Smooth muscle cell (in vitro differentiated cells): ENCODE measurements at regions not wholly inside any gene's neighbourhood (a gene's known extent, or its start where the extent isn't known, plus 50 kb on each side); places are given as distances from the start of the nearest gene placed in this dataset.

Experiments used
- DNase-seq: peaks from one replicate; lab custom pipeline; 2025; ENCODE audit not compliant: unreplicated experiment; lab: John Stamatoyannopoulos, UW
- H2AFZ ChIP-seq: fragments of 200-600 bp; sonication (generic); 2 replicates; pipeline ENCODE4 v1.6.0; 2016; ENCODE audit warnings: antibody characterized with exemption, low read depth, mild to moderate bottlenecking
- H3F3A ChIP-seq: fragments of 200-600 bp; sonication (generic); 2 replicates; pipeline ENCODE4 v1.6.0; 2017; ENCODE audit warnings: antibody characterized with exemption, low read depth
- H3K27ac ChIP-seq: fragments of 200-600 bp; sonication (generic); 2 replicates; pipeline ENCODE4 v1.5.1; 2016; ENCODE audit warnings: low read depth, mild to moderate bottlenecking
- H3K27me3 ChIP-seq: fragments of 200-600 bp; sonication (generic); 2 replicates; pipeline ENCODE4 v1.6.1; 2016; ENCODE audit warnings: low read depth, mild to moderate bottlenecking
- H3K36me3 ChIP-seq: fragments of 200-600 bp; sonication (generic); 2 replicates; pipeline ENCODE4 v1.5.1; 2016; ENCODE audit warnings: low read depth
- H3K4me1 ChIP-seq: fragments of 200-600 bp; sonication (generic); 2 replicates; pipeline ENCODE4 v1.5.1; 2016; ENCODE audit warnings: low read depth
- H3K4me2 ChIP-seq: fragments of 200-600 bp; sonication (generic); 2 replicates; pipeline ENCODE4 v1.6.0; 2016; ENCODE audit warnings: mild to moderate bottlenecking
- H3K4me3 ChIP-seq: fragments of 200-600 bp; sonication (generic); 2 replicates; pipeline ENCODE4 v1.5.1; 2016; ENCODE audit warnings: mild to moderate bottlenecking
- H3K79me2 ChIP-seq: fragments of 200-600 bp; sonication (generic); 2 replicates; pipeline ENCODE4 v1.6.0; 2016; ENCODE audit warnings: low read depth, mild to moderate bottlenecking
- H3K9ac ChIP-seq: fragments of 200-600 bp; sonication (generic); 2 replicates; pipeline ENCODE4 v1.6.0; 2016; ENCODE audit warnings: low read depth
- H3K9me3 ChIP-seq: fragments of 200-600 bp; sonication (generic); replicated peaks from 2 replicates; pipeline ENCODE4 v1.5.1; 2016; ENCODE audit warnings: low read depth
- H4K20me1 ChIP-seq: fragments of 200-600 bp; sonication (generic); 2 replicates; pipeline ENCODE4 v1.6.0; 2016; ENCODE audit warnings: low read depth
- WGBS: methylation state at CpG from one replicate; pipeline ENCODE4 v1.1.7; 2016; ENCODE audit warnings: low lambda C conversion rate; 5-methylcytosine and 5-hydroxymethylcytosine counted together
- TF ChIP-seq, protein P1 (sequence below): fragments of 200-600 bp; sonication (generic); IDR thresholded peaks from 2 replicates; pipeline ENCODE4 v1.5.1; 2017; ENCODE audit warnings: borderline replicate concordance, mild to moderate bottlenecking, antibody characterized with exemption; ENCODE audit not compliant: insufficient read depth, poor library complexity, severe bottlenecking

DNA sequence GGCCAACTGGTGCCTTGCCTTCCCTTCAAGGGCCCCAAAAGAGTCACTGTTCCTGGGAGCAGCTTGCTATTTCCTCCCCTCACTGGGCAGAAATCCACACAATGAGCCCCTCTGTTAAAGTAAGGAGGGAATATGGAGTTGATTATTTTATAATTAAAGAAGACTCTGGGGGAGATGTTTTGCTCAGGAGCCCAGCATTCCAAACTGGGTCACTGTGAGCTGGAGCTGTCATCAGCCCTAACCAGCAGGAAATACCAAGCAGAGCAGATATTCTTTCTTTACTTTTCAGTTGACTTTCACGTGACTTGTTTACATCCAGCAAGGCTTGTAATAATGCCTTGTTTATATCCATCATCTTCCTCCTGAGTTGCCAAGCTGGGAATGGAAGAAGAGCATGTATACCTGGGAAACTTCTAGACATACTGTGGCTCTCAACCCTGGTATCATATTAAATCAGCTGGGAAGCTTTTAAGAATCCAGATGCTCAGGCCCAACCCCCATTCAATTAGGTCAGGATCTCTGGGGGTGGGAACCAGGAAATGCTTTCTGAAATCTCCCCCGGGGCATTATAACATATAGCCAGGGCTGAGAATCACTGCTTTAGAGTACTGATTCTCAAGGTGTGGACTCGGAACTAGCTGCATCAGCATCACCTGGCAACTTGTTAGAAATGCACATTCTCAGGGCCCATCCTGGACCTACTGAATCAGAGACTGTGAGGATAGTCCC lies 175.6 kb upstream of the MYLIP start:
- Histone ChIP-seq H2AFZ (peak overlapping the region; percentile 8), H3K27me3 (no peaks in the 10 kb centered on the region), H3K9ac (no peak overlapping the region), H3K27ac (no peak overlapping the region), H3K79me2 (no peaks in the 10 kb centered on the region), H3F3A (no peaks in the 10 kb centered on the region), H3K4me3 (no peak overlapping the region), H3K4me2 (peak overlapping the region; percentile 41), H3K36me3 (no peaks in the 10 kb centered on the region), H3K9me3 (no peaks in the 10 kb centered on the region), H3K4me1 (no peaks in the 10 kb centered on the region), H4K20me1 (no peaks in the 10 kb centered on the region)
- TF ChIP-seq, protein P1, sequence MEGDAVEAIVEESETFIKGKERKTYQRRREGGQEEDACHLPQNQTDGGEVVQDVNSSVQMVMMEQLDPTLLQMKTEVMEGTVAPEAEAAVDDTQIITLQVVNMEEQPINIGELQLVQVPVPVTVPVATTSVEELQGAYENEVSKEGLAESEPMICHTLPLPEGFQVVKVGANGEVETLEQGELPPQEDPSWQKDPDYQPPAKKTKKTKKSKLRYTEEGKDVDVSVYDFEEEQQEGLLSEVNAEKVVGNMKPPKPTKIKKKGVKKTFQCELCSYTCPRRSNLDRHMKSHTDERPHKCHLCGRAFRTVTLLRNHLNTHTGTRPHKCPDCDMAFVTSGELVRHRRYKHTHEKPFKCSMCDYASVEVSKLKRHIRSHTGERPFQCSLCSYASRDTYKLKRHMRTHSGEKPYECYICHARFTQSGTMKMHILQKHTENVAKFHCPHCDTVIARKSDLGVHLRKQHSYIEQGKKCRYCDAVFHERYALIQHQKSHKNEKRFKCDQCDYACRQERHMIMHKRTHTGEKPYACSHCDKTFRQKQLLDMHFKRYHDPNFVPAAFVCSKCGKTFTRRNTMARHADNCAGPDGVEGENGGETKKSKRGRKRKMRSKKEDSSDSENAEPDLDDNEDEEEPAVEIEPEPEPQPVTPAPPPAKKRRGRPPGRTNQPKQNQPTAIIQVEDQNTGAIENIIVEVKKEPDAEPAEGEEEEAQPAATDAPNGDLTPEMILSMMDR, result no peak
- no peak for DNase-seq
- 30% methylated on average over 3 of the region's 3 CpGs for WGBS

DNA sequence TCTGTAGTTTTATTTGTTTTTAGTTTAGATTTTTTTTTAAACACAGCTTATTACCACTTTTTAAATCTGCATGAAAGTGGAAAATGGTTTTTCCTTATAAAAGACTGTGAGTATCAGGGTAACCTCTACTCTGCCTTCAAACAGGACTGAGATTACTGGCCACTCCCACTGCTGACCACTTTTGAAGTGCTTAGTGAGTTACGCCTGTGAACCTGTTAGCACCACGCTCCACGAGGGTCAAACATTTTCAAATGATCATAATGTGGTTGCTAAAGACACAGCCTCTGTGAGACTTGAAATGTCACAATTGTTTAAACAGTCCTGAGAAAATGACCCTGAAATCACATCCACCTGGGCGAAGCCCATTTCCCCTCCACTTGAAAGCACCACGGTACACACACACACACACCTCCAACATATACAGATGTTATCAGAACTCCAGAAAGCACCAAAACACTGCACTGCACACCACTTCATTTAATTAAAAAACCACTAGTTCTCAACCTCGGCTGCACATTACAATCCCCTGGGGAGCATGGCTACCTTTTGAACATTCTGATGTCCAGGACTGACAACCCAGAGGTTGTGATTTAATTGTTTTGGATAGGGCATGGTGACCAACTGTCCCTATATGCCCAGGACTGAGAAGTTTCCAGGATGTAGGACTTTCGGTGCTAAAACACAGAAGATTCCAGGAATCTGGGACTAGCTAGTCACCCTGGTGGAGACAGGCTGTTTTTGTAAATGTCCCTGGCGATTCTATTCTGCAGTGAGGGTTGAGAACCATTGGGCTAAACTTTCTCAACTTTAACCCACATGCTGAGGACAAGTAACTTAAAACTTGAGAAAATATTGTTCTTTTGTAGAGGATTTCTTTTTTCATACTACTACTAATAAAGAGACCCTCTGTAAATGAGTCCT lies 176.4 kb upstream of the MYLIP start:
- no peak for DNase-seq
- no peaks in the 10 kb centered on the region for H3K27me3 ChIP-seq
- H3K4me1 ChIP-seq, result no peaks in the 10 kb centered on the region
- 70% methylated on average over 8 of the region's 8 CpGs for WGBS
- peak overlapping the region; percentile 8 for H2AFZ ChIP-seq
- no peak overlapping the region for H3K9ac ChIP-seq
- no peaks in the 10 kb centered on the region for H4K20me1 ChIP-seq
- no peaks in the 10 kb centered on the region for H3K36me3 ChIP-seq
- no peaks in the 10 kb centered on the region for H3K9me3 ChIP-seq
- TF ChIP-seq, protein P1, result no peak
- peak overlapping the region; percentile 41 for H3K4me2 ChIP-seq
- no peaks in the 10 kb centered on the region for H3K79me2 ChIP-seq
- no peaks in the 10 kb centered on the region for H3F3A ChIP-seq
- no peak overlapping the region for H3K4me3 ChIP-seq
- no peak overlapping the region for H3K27ac ChIP-seq

DNA sequence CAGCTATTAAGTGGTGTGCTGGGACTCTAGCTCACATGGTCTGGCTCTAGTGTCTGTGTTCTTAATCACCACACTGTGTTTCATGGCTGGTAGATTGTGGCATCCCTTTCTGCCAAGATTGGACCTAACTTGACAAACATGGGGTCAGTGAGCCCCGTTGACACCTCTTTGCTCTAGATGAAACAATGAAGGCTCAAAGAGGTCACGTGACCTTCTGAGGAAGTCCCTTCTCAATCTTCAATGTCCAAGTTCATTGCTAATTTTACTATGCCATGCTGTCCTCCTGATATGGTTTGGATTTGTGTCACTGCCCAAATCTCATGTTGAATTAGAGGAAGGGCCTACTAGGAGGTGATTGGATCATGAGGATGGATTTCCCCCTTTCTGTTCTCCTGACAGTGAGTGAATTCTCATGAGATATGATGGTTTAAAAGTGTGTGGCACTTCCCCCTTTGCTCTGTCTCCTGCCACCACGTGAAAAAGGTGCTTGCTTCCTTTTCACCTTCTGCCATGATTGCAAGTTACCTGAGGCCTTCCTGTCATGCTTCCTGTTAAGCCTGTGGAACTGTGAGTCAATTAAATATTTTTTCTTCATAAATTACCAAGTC lies 177.8 kb upstream of the MYLIP start:
- no peak for DNase-seq
- H3K9me3 ChIP-seq, result no peaks in the 10 kb centered on the region
- WGBS, result 94% methylated on average over 3 of the region's 3 CpGs
- no peaks in the 10 kb centered on the region for H3K36me3 ChIP-seq
- no peaks in the 10 kb centered on the region for H3K79me2 ChIP-seq
- H3K9ac ChIP-seq, result no peak overlapping the region
- no peaks in the 10 kb centered on the region for H3K27me3 ChIP-seq
- H3K4me2 ChIP-seq, result no peak overlapping the region
- no peak overlapping the region for H2AFZ ChIP-seq
- H3K4me3 ChIP-seq, result no peak overlapping the region
- H3F3A ChIP-seq, result no peaks in the 10 kb centered on the region
- TF ChIP-seq, protein P1, result no peak
- H4K20me1 ChIP-seq, result no peaks in the 10 kb centered on the region
- no peak overlapping the region for H3K27ac ChIP-seq
- no peaks in the 10 kb centered on the region for H3K4me1 ChIP-seq
